ENCODE measurements at regions not wholly inside any gene's neighbourhood (a gene's known extent, or its start where the extent isn't known, plus 50 kb on each side); places are given as distances from the start of the nearest gene placed in this dataset.

DNA sequence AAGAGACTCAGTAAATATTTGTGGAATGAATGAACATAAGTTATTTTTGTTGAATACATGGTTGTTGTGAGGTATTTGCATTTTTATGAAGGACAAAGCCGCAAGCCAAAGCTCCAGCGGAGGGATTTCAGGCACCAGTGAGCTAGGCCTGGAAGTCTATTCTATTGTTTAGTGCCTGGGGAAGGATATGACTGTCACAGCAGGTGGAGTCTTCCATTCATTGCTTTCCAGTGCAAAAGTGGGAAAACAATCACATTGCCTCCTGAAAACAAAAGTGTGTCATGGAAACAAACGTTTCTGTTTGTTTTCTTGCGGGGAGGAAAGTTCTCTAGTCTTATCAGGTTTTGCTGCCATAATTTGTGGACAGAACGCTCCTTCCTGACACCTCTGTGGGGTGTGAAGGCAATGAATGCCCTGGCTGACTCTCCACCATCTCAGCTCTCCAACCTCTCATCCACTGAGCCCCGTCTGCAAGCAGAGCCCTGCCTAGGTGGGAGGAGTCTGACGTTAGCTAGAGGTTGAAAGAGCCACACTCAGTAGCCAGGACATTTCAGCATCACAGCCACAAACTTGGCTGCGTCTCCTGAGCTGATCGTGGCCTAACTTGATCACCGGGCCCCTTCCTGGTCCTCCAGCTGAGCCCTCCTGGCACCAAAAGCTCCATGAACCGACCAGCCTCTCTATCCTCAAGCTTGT lies 739.1 kb downstream of the MATN1 start:
- Histone ChIP-seq H3K27ac (no peak overlapping the region), H3K4me3 (ENCODE audit: low read depth, low read length) (no peak overlapping the region)

DNA sequence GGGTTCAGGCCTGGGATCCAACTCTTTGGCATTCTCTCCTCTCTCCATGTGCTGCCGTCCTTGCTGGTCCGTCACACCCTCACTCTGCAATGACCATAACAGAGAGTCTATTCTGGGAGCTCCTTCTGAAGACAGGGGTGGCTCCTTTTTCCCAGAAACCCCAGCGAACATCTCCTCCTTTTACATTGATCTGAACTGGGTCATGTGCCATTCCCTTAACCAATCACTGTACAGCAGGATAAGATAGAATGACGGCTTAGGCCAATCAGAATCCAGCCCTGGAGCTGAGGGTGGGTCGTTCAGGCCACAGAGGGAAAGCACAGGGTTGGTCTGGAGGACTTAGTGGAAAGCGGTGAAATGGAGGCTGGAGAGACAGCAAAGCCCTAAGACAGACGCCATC lies 740.1 kb downstream of the MATN1 start:
- no peaks in the 10 kb centered on the region for H3K36me3 ChIP-seq (replicated peaks)
- no peak for DNase-seq
- H3K4me3 ChIP-seq (ENCODE audit: low read depth, low read length), result no peak overlapping the region
- in situ Hi-C loops (cut with HindIII; ENCODE audit: low pct_ligation_motif_present, low sequenced_read_pairs), result no loop called here
- H3K27ac ChIP-seq, result no peak overlapping the region
- no peaks in the 10 kb centered on the region for H3K27me3 ChIP-seq (replicated peaks)
- TF ChIP-seq, protein P1, sequence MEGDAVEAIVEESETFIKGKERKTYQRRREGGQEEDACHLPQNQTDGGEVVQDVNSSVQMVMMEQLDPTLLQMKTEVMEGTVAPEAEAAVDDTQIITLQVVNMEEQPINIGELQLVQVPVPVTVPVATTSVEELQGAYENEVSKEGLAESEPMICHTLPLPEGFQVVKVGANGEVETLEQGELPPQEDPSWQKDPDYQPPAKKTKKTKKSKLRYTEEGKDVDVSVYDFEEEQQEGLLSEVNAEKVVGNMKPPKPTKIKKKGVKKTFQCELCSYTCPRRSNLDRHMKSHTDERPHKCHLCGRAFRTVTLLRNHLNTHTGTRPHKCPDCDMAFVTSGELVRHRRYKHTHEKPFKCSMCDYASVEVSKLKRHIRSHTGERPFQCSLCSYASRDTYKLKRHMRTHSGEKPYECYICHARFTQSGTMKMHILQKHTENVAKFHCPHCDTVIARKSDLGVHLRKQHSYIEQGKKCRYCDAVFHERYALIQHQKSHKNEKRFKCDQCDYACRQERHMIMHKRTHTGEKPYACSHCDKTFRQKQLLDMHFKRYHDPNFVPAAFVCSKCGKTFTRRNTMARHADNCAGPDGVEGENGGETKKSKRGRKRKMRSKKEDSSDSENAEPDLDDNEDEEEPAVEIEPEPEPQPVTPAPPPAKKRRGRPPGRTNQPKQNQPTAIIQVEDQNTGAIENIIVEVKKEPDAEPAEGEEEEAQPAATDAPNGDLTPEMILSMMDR (IDR thresholded peaks at IDR 0.05; ENCODE audit: low read depth, low read length, missing control alignments), result no peak

More for the DNA sequence above, 739.1 kb downstream of the MATN1 start:
- Histone ChIP-seq H3K27me3 (replicated peaks) (no peaks in the 10 kb centered on the region), H3K36me3 (replicated peaks) (no peaks in the 10 kb centered on the region)
- TF ChIP-seq, protein P1 (IDR thresholded peaks at IDR 0.05; ENCODE audit: low read depth, low read length, missing control alignments), result no peak
- in situ Hi-C loops (cut with HindIII; ENCODE audit: low pct_ligation_motif_present, low sequenced_read_pairs), result no loop called here
- no peak for DNase-seq

DNA sequence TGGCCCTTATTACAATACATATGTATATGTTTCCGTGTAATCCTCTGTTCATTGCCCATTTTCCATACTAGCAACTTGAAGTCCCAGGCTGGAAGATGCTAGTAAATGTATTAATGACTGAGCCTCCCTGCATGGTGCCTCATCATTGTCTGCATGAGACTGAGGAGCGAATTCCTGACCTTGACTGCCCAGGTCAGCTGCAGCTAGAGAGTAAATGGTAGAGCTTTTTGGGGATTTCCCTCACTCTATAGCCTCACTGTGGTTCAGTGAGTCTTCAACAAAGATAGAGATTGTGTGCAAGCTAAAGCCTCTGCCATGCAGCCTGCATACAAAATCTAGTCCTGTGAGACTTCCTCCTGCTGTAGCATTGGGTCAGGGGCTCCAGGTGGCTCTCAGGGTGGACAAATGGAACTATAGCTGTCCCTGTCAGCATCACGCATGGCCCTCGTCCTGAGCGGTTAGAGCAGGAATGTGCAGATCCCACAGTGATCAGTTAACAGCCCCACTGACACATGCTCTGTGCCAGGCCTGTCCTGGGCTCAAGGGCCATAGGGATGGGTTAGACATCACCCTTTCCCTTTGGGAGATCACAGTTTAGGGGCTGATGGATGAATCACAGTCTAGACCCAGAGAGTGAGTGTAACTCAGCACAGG lies 741.7 kb downstream of the MATN1 start:
- in situ Hi-C loops (cut with HindIII; ENCODE audit: low pct_ligation_motif_present, low sequenced_read_pairs), result no loop called here
- H3K4me3 ChIP-seq (ENCODE audit: low read depth, low read length), result no peak overlapping the region
- H3K27ac ChIP-seq, result no peak overlapping the region
- H3K27me3 ChIP-seq (replicated peaks), result no peaks in the 10 kb centered on the region
- H3K36me3 ChIP-seq (replicated peaks), result no peaks in the 10 kb centered on the region
- DNase-seq, result no peak
- TF ChIP-seq, protein P1 (IDR thresholded peaks at IDR 0.05; ENCODE audit: low read depth, low read length, missing control alignments), result no peak

DNA sequence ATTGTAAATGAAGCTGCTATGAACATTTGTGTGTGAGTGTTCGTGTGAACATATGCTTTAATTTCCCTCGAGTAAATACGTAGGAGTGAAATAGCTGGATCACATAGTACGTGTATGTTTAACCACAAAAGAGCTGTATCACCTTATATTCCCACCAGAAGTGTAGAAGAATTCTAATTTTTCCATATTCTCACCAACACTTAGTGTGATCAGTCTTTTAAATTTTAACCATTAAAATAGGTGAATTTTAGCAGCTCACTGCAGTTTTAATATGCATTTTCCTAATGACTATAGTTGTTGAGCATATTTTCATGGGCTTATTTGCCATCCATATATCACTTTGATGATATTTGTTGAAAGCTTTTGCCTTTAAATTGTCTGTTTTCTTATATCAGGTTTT lies 741.2 kb downstream of the PTPRU start:
- in situ Hi-C loops (cut with HindIII; ENCODE audit: low pct_ligation_motif_present, low sequenced_read_pairs), result no loop called here
- TF ChIP-seq, protein P1 (IDR thresholded peaks at IDR 0.05; ENCODE audit: low read depth, low read length, missing control alignments), result no peak
- no peaks in the 10 kb centered on the region for H3K36me3 ChIP-seq (replicated peaks)
- DNase-seq, result no peak
- H3K4me3 ChIP-seq (ENCODE audit: low read depth, low read length), result no peak overlapping the region
- H3K27me3 ChIP-seq (replicated peaks), result no peaks in the 10 kb centered on the region
- no peak overlapping the region for H3K27ac ChIP-seq

DNA sequence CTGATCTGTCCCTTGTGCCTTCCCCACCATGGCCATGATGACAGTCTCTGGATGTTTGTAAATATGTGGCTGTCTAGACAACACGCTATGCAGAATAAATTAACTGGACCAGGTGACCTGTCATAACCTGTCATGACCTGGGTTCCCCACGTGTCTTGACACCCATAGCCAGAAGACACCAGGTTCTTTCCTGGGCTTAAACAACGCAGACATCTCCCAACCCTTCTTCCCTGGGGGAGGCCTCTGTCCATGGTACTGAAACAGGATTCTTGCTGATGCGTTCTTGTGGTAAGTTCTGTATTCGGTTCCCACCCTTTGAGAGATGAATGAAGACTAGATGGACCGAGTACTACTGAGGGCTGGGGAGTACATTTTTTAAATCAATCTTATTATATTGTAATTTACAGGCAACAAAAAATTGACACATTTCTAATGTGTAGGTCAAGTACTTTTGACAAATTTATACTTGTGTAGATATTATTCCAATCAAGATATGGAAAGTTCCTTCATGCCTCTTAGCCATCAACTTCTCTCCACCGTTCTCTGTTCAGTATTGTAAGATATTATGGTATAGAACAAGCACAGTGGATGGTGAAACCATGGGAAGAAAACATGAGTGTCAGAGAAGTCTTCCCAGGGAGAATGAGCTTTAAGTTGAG lies 738.8 kb downstream of the PTPRU start:
- in situ Hi-C loops (cut with HindIII; ENCODE audit: low pct_ligation_motif_present, low sequenced_read_pairs), result no loop called here
- H3K4me3 ChIP-seq (ENCODE audit: low read depth, low read length), result no peak overlapping the region

More for the DNA sequence above, 738.8 kb downstream of the PTPRU start:
- Histone ChIP-seq H3K27me3 (replicated peaks) (no peaks in the 10 kb centered on the region), H3K36me3 (replicated peaks) (no peaks in the 10 kb centered on the region), H3K27ac (no peak overlapping the region)
- TF ChIP-seq, protein P1 (IDR thresholded peaks at IDR 0.05; ENCODE audit: low read depth, low read length, missing control alignments), result no peak
- DNase-seq, result peak; percentile 35
